MM.1S (cell line): ENCODE measurements at regions not wholly inside any gene's neighbourhood (a gene's known extent, or its start where the extent isn't known, plus 50 kb on each side); places are given as distances from the start of the nearest gene placed in this dataset.

ENCODE experiments used
- DNase-seq: peaks from one replicate; pipeline ENCODE4 v3.0.0-alpha.2; 2015
- H2AFZ ChIP-seq: fragments of 300-600 bp; sonication (generic); 2 replicates; pipeline ENCODE4 v1.6.0; 2016; ENCODE audit warnings: antibody characterized with exemption, low read length
- H3F3A ChIP-seq: fragments of 300-600 bp; sonication (generic); 2 replicates; pipeline ENCODE4 v1.6.1; 2016; ENCODE audit warnings: mild to moderate bottlenecking, antibody characterized with exemption, low read length, moderate library complexity, mixed read lengths; ENCODE audit not compliant: insufficient read depth
- H3K27ac ChIP-seq: fragments of 300-600 bp; sonication (generic); 2 replicates; pipeline ENCODE4 v1.5.1; 2016; ENCODE audit warnings: mild to moderate bottlenecking, low read length
- H3K27me3 ChIP-seq: fragments of 300-600 bp; sonication (generic); replicated peaks from 2 replicates; pipeline ENCODE4 v1.6.0; 2016; ENCODE audit warnings: low read length; ENCODE audit not compliant: insufficient read depth
- H3K36me3 ChIP-seq: fragments of 300-600 bp; sonication (generic); replicated peaks from 2 replicates; pipeline ENCODE4 v1.6.1; 2016; ENCODE audit warnings: mild to moderate bottlenecking, low read length, mixed read lengths; ENCODE audit not compliant: insufficient read depth
- H3K4me1 ChIP-seq: fragments of 300-600 bp; sonication (generic); 2 replicates; pipeline ENCODE4 v1.6.1; 2016; ENCODE audit warnings: low read length, mixed read lengths
- H3K4me2 ChIP-seq: fragments of 300-600 bp; sonication (generic); 2 replicates; pipeline ENCODE4 v1.6.0; 2016; ENCODE audit warnings: low read depth, low read length
- H3K4me3 ChIP-seq: fragments of 300-600 bp; sonication (generic); 2 replicates; pipeline ENCODE4 v1.5.1; 2016; ENCODE audit warnings: low read length, mixed read lengths
- H3K79me2 ChIP-seq: fragments of 300-600 bp; sonication (generic); 2 replicates; pipeline ENCODE4 v1.6.1; 2016; ENCODE audit warnings: mixed run types, low read length, mixed read lengths
- H3K9ac ChIP-seq: fragments of 300-600 bp; sonication (generic); 2 replicates; pipeline ENCODE4 v1.6.1; 2016; ENCODE audit warnings: low read length, mixed read lengths
- H3K9me2 ChIP-seq: fragments of 300-600 bp; sonication (generic); replicated peaks from 2 replicates; pipeline ENCODE4 v1.6.1; 2016; ENCODE audit warnings: mild to moderate bottlenecking, low read length, mixed read lengths; ENCODE audit not compliant: insufficient read depth
- H3K9me3 ChIP-seq: fragments of 300-600 bp; sonication (generic); replicated peaks from 2 replicates; pipeline ENCODE4 v1.6.1; 2016; ENCODE audit warnings: mild to moderate bottlenecking, low read length, mixed read lengths; ENCODE audit not compliant: insufficient read depth
- H4K20me1 ChIP-seq: fragments of 300-600 bp; sonication (generic); 2 replicates; pipeline ENCODE4 v1.6.1; 2016; ENCODE audit warnings: mild to moderate bottlenecking, low read length, moderate library complexity, mixed read lengths; ENCODE audit not compliant: insufficient read depth
- EZH2 ChIP-seq: fragments of 300-600 bp; sonication (generic); optimal IDR thresholded peaks from 2 replicates; pipeline ENCODE3; 2017; ENCODE audit warnings: low read depth, mild to moderate bottlenecking, antibody characterized with exemption, low read length, mixed read lengths
- EZH2phosphoT487 ChIP-seq: fragments of 300-600 bp; sonication (generic); IDR thresholded peaks from 2 replicates; pipeline ENCODE4 v1.6.1; 2018; ENCODE audit warnings: antibody characterized with exemption, low read length
- TF ChIP-seq, protein P1 (sequence below): fragments of 300-600 bp; sonication (generic); IDR thresholded peaks from 2 replicates; pipeline ENCODE4 v1.5.1; 2016; ENCODE audit warnings: antibody characterized with exemption, low read length, mixed read lengths

DNA sequence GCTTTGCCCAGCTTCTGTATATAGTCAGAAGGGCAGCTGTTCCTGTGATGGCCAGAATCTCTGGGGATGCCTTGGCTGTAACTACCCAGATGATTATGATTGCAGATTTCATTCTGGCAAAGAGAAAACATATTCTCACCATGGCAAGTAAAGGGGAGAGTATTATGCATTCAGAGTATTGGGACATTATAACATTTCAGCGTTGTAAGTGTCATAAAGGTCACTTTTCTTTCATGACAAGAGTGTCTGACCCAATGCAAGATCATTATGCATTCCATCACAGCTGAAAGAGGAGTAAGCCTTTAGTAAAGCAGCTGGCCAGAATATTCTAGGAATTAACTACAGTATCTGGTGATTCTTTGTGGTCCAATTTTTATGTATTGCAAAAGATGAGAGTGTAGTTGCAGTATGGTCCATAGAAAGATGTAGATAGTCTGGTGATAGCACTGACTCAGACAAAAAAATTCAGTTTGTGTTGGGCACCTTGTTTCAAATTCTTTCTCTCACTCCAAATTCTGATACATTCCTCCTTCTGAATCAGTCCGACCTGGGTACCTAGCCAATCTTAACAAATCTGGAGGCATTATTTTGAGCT is 2366.3 kb downstream of the PCDH7 start:
- Histone ChIP-seq H3K4me2 (no peak overlapping the region), H3K36me3 (no peaks in the 10 kb centered on the region), H3K4me1 (peaks cover 4% of the 10 kb centered on the region; the same call in 1 of the 2 replicates), H3K4me3 (no peak overlapping the region), H3F3A (no peaks in the 10 kb centered on the region), H4K20me1 (no peaks in the 10 kb centered on the region), H3K9ac (no peak overlapping the region), H3K27me3 (no peaks in the 10 kb centered on the region), H3K79me2 (no peaks in the 10 kb centered on the region), H3K9me2 (no peaks in the 10 kb centered on the region), H3K9me3 (no peaks in the 10 kb centered on the region), H3K27ac (no peak overlapping the region), H2AFZ (no peak overlapping the region)
- TF ChIP-seq EZH2 = no peak
- TF ChIP-seq, protein P1, sequence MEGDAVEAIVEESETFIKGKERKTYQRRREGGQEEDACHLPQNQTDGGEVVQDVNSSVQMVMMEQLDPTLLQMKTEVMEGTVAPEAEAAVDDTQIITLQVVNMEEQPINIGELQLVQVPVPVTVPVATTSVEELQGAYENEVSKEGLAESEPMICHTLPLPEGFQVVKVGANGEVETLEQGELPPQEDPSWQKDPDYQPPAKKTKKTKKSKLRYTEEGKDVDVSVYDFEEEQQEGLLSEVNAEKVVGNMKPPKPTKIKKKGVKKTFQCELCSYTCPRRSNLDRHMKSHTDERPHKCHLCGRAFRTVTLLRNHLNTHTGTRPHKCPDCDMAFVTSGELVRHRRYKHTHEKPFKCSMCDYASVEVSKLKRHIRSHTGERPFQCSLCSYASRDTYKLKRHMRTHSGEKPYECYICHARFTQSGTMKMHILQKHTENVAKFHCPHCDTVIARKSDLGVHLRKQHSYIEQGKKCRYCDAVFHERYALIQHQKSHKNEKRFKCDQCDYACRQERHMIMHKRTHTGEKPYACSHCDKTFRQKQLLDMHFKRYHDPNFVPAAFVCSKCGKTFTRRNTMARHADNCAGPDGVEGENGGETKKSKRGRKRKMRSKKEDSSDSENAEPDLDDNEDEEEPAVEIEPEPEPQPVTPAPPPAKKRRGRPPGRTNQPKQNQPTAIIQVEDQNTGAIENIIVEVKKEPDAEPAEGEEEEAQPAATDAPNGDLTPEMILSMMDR = no peak
- no peak for TF ChIP-seq EZH2phosphoT487
- no peak for DNase-seq

DNA sequence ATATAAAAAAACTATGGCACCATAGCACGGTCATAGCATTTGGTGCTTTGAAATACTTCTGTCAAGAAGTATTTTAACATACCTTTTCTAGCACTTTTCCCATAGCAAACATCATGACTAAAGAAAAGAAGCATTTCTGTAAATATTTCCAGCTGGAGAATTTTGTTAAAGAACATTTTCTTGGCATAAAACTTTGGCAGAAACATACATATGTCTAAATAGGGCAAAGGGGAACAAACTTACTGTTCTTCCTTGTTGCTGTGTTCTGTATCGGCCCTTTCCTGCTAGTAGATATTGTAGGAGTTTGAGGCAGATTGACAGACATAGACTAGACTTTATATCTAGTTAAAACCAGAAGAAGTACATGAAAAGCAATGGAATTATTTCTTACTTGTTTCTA is 2368.5 kb downstream of the PCDH7 start:
- DNase-seq = no peak
- H3K36me3 ChIP-seq = no peaks in the 10 kb centered on the region
- H3K4me2 ChIP-seq = no peak overlapping the region
- TF ChIP-seq, protein P1 = no peak
- TF ChIP-seq EZH2phosphoT487 = no peak
- TF ChIP-seq EZH2 = no peak
- H3K4me3 ChIP-seq = no peak overlapping the region
- no peak overlapping the region for H3K27ac ChIP-seq
- no peaks in the 10 kb centered on the region for H3F3A ChIP-seq
- no peaks in the 10 kb centered on the region for H3K79me2 ChIP-seq
- no peaks in the 10 kb centered on the region for H3K9me2 ChIP-seq
- H3K27me3 ChIP-seq = no peaks in the 10 kb centered on the region
- H3K9me3 ChIP-seq = no peaks in the 10 kb centered on the region
- H3K9ac ChIP-seq = no peak overlapping the region
- no peaks in the 10 kb centered on the region for H4K20me1 ChIP-seq
- H2AFZ ChIP-seq = no peak overlapping the region
- H3K4me1 ChIP-seq = peaks cover 4% of the 10 kb centered on the region; the same call in 1 of the 2 replicates

DNA sequence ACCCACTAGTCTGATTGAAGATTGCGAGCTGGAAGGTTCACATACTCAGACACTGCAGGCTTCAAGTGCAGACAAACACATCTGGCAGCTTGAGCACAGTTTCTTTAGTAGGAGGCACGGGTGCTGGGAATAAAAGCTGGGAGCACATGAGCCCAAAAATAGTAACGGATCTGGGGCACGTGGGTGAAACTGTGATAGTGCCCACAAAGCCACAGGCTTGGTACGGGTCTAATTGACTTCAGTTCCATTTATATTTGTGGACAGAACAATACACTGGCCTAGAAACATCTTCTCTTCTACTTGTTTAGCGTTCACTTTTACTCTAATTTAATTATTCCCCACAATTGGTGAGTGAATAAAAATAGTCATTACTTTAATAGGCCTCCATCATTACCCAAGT is 2370.7 kb downstream of the PCDH7 start:
- H3K9ac ChIP-seq = no peak overlapping the region
- H3K4me1 ChIP-seq = peaks cover 4% of the 10 kb centered on the region; the same call in 1 of the 2 replicates
- no peaks in the 10 kb centered on the region for H3K27me3 ChIP-seq
- H3K36me3 ChIP-seq = no peaks in the 10 kb centered on the region
- no peak overlapping the region for H2AFZ ChIP-seq
- no peak overlapping the region for H3K4me2 ChIP-seq
- H3K9me3 ChIP-seq = no peaks in the 10 kb centered on the region
- no peaks in the 10 kb centered on the region for H3K79me2 ChIP-seq
- H3K9me2 ChIP-seq = no peaks in the 10 kb centered on the region
- TF ChIP-seq EZH2phosphoT487 (no peak), EZH2 (no peak)
- TF ChIP-seq, protein P1 = no peak
- H3F3A ChIP-seq = no peaks in the 10 kb centered on the region
- H3K4me3 ChIP-seq = no peak overlapping the region
- no peak overlapping the region for H3K27ac ChIP-seq
- peak; percentile 12 for DNase-seq
- no peaks in the 10 kb centered on the region for H4K20me1 ChIP-seq
